ENCODE measurements at regions not wholly inside any gene's neighbourhood (a gene's known extent, or its start where the extent isn't known, plus 50 kb on each side); places are given as distances from the start of the nearest gene placed in this dataset.

DNA sequence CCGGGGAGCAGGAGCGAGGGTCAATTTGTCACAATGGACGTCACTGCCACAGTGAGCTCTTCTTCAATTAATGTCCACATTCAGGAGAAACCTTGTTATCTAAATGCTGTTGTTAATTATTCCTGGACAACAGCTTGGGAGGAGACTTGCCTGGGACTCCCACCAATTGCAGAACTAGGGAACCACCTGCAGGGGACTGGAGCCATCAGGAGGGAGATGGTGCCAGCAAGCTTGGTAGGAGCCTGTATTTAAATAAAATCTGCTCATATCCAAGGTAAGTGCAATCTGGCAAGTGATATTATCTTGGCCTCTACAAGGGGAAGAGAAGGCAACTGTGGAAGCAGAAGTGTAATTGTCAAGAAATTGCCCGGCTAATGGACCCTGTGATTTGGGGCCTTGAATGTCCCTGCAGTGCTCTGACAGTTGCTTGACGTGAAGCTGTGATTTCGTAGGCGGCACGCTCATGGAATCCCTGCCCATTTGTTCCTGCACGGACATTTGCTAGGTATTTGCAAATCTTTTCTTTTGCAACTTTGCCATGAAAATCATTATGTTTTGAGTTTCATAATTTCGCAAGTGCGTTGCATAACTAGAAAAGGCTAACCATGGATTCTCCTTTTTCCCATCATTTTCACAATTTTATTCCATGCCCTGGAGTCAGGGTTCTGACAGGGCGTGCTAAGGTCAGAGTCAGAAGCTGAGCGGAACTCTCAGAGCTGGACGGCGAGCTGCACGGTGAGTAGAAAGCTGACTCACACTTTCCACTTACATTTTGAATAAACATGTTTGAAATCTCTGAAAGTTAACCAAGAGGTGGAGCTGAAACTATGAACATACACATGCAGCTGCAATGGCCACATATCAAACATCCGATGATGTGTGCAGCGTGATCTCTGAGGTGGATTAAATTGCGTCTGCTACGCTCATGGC, 84.9 kb upstream of the TCERG1L start:
- Histone ChIP-seq H3K27me3 (ENCODE audit: control insufficient read depth in 2 of 2, insufficient read depth in 2 of 2, low read length in 2 of 2) (no peaks in the 10 kb centered on the region), H3K4me3 (ENCODE audit: low read length) (no peak overlapping the region), H3K9me3 (ENCODE audit: control insufficient read depth in 2 of 3, low read length in 3 of 3) (no peaks in the 10 kb centered on the region), H3K36me3 (ENCODE audit: control insufficient read depth in 2 of 3, insufficient read depth in 3 of 3, low read length in 3 of 3) (no peaks in the 10 kb centered on the region), H3K27ac (ENCODE audit: low read depth, low read length) (no peak overlapping the region), H3K4me1 (ENCODE audit: control insufficient read depth in 2 of 2, insufficient read depth in 2 of 2, low read length in 2 of 2) (no peaks in the 10 kb centered on the region)
- Mint-ChIP-seq H3K4me1 (no peaks in the 10 kb centered on the region), H3K36me3 (no peaks in the 10 kb centered on the region), H3K27me3 (peaks cover 0 to 36% (median 4%) of the 10 kb centered on the region in 5 donors), H3K4me3 (no peak overlapping the region), H3K9me3 (peaks cover 0 to 3% (median 0%) of the 10 kb centered on the region in 11 donors), H3K27ac (no peak overlapping the region)
- intact Hi-C loops (cut with micrococcal nuclease) = no loop called here
- ATAC-seq = no peak
- ChIA-PET CTCF (no interaction called here), POLR2A (no interaction called here)
- DNase-seq = no peak

DNA sequence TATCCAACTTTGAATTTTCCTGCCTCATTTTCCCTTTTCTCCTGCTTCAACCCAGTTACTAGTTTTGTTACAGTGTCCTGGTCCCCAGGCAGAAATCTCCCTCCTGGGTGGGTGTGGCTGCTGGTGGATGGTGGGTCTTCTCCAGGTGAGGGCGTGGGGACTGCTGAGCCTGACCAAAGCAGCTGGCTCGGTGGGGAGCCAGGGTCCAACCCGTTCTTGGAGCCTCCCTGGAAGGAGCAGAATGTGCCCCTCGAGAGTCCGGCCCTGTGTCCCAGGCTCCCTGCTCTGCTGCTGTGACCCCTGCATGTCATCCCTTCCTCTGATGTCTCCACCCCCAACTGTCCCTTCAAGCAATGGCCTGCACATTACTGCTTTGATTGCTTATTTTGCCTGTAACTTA, 86.6 kb upstream of the TCERG1L start:
- Mint-ChIP-seq H3K27ac (no peak overlapping the region), H3K27me3 (peaks cover 0 to 46% (median 4%) of the 10 kb centered on the region in 5 donors), H3K9me3 (peaks cover 0 to 3% (median 0%) of the 10 kb centered on the region in 11 donors), H3K4me3 (no peak overlapping the region), H3K4me1 (no peaks in the 10 kb centered on the region), H3K36me3 (no peaks in the 10 kb centered on the region)
- H3K4me1 ChIP-seq (ENCODE audit: control insufficient read depth in 2 of 2, insufficient read depth in 2 of 2, low read length in 2 of 2) = no peaks in the 10 kb centered on the region
- H3K36me3 ChIP-seq (ENCODE audit: control insufficient read depth in 2 of 3, insufficient read depth in 3 of 3, low read length in 3 of 3) = no peaks in the 10 kb centered on the region
- ChIA-PET POLR2A (no interaction called here), CTCF (no interaction called here)
- no peaks in the 10 kb centered on the region for H3K9me3 ChIP-seq (ENCODE audit: control insufficient read depth in 2 of 3, low read length in 3 of 3)
- no peak overlapping the region for H3K4me3 ChIP-seq (ENCODE audit: low read length)
- H3K27ac ChIP-seq (ENCODE audit: low read depth, low read length) = no peak overlapping the region
- intact Hi-C loops (cut with micrococcal nuclease) = no loop called here
- ATAC-seq (no peak), DNase-seq (no peak)
- H3K27me3 ChIP-seq (ENCODE audit: control insufficient read depth in 2 of 2, insufficient read depth in 2 of 2, low read length in 2 of 2) = no peaks in the 10 kb centered on the region

- intact Hi-C loops (cut with micrococcal nuclease) = no loop called here
Measured at GRCh38 chr10:131399981-131400380, 88.5 kb upstream of the TCERG1L start.

DNA sequence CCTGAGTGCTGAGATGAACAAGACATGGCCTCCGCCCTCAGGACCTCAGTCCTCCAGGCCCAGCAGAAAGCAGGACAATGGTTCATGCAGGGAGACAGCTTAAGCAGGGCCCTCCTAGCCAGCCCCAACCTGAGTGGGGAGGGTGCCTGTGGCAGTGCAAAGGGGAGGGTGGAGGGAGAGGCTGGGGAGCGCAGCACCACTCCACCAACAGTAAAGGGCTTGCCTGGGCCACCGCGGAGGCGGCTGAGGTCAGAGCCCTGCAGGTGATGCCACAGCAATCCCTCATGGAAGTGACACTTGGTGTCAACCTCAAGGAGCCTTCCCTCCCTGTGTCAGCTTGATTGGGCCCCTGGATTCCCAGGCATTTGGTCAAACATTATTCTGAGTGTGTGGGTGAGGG, 89.0 kb upstream of the TCERG1L start:
- Mint-ChIP-seq H3K36me3 (no peaks in the 10 kb centered on the region), H3K27me3 (peaks cover 0 to 40% (median 4%) of the 10 kb centered on the region in 5 donors), H3K27ac (no peak overlapping the region), H3K4me3 (no peak overlapping the region), H3K4me1 (no peaks in the 10 kb centered on the region), H3K9me3 (peaks cover 0 to 3% (median 0%) of the 10 kb centered on the region in 11 donors)
- Histone ChIP-seq H3K27ac (ENCODE audit: low read depth, low read length) (no peak overlapping the region), H3K4me1 (ENCODE audit: control insufficient read depth in 2 of 2, insufficient read depth in 2 of 2, low read length in 2 of 2) (no peaks in the 10 kb centered on the region), H3K36me3 (ENCODE audit: control insufficient read depth in 2 of 3, insufficient read depth in 3 of 3, low read length in 3 of 3) (no peaks in the 10 kb centered on the region), H3K4me3 (ENCODE audit: low read length) (no peak overlapping the region), H3K27me3 (ENCODE audit: control insufficient read depth in 2 of 2, insufficient read depth in 2 of 2, low read length in 2 of 2) (no peaks in the 10 kb centered on the region), H3K9me3 (ENCODE audit: control insufficient read depth in 2 of 3, low read length in 3 of 3) (no peaks in the 10 kb centered on the region)
- DNase-seq = no peak
- no peak for ATAC-seq
- intact Hi-C loops (cut with micrococcal nuclease) = no loop called here
- POLR2A ChIA-PET = no interaction called here
- CTCF ChIA-PET = no interaction called here

More at GRCh38 chr10:131399981-131400380, 88.5 kb upstream of the TCERG1L start:
- no peaks in the 10 kb centered on the region for H3K9me3 ChIP-seq (ENCODE audit: control insufficient read depth in 2 of 3, low read length in 3 of 3)
- CTCF ChIA-PET = no interaction called here
- ATAC-seq = no peak
- H3K27ac Mint-ChIP-seq = no peak overlapping the region
- H3K27me3 ChIP-seq (ENCODE audit: control insufficient read depth in 2 of 2, insufficient read depth in 2 of 2, low read length in 2 of 2) = no peaks in the 10 kb centered on the region
- H3K4me1 Mint-ChIP-seq = no peaks in the 10 kb centered on the region
- peaks cover 0 to 40% (median 4%) of the 10 kb centered on the region in 5 donors for H3K27me3 Mint-ChIP-seq
- no peaks in the 10 kb centered on the region for H3K4me1 ChIP-seq (ENCODE audit: control insufficient read depth in 2 of 2, insufficient read depth in 2 of 2, low read length in 2 of 2)
- POLR2A ChIA-PET = no interaction called here
- H3K4me3 Mint-ChIP-seq = no peak overlapping the region
- no peaks in the 10 kb centered on the region for H3K36me3 Mint-ChIP-seq
- H3K4me3 ChIP-seq (ENCODE audit: low read length) = no peak overlapping the region
- no peak for DNase-seq
- peaks cover 0 to 3% (median 0%) of the 10 kb centered on the region in 11 donors for H3K9me3 Mint-ChIP-seq
- H3K27ac ChIP-seq (ENCODE audit: low read depth, low read length) = no peak overlapping the region
- H3K36me3 ChIP-seq (ENCODE audit: control insufficient read depth in 2 of 3, insufficient read depth in 3 of 3, low read length in 3 of 3) = no peaks in the 10 kb centered on the region

- H3K4me1 ChIP-seq (ENCODE audit: control insufficient read depth in 2 of 2, insufficient read depth in 2 of 2, low read length in 2 of 2) = no peaks in the 10 kb centered on the region
- ChIA-PET CTCF (no interaction called here), POLR2A (no interaction called here)
- intact Hi-C loops (cut with micrococcal nuclease) = no loop called here
- no peak for ATAC-seq
- Mint-ChIP-seq H3K27me3 (peaks cover 0 to 31% (median 0%) of the 10 kb centered on the region in 5 donors), H3K36me3 (no peaks in the 10 kb centered on the region), H3K4me1 (no peaks in the 10 kb centered on the region), H3K4me3 (no peak overlapping the region), H3K9me3 (peaks cover 0 to 3% (median 0%) of the 10 kb centered on the region in 11 donors), H3K27ac (no peak overlapping the region)
- DNase-seq = no peak
- no peak overlapping the region for H3K4me3 ChIP-seq (ENCODE audit: low read length)
- H3K27me3 ChIP-seq (ENCODE audit: control insufficient read depth in 2 of 2, insufficient read depth in 2 of 2, low read length in 2 of 2) = no peaks in the 10 kb centered on the region
- no peak overlapping the region for H3K27ac ChIP-seq (ENCODE audit: low read depth, low read length)
- H3K9me3 ChIP-seq (ENCODE audit: control insufficient read depth in 2 of 3, low read length in 3 of 3) = no peaks in the 10 kb centered on the region
- no peaks in the 10 kb centered on the region for H3K36me3 ChIP-seq (ENCODE audit: control insufficient read depth in 2 of 3, insufficient read depth in 3 of 3, low read length in 3 of 3)
Measured at GRCh38 chr10:131402771-131403650, 91.5 kb upstream of the TCERG1L start.

DNA sequence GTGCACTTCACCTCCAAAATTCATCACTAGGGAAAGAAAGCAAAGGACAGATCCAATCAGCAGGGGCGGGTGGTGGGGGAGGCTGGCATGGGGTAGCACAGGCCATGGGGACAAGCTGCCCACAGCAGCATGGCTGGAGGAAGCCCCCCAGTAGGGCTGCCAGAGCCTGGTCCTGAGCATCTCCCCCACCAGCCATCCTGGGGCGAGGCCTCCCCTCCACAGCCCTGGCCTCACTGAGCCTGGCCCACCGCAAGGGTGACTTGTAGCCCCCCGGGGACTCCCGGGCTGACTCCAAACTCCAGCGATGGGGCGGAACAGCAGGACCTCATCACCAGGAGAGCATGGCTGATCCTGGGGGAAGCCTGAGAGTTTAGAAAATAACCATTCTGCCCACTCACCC, 92.4 kb upstream of the TCERG1L start:
- CTCF ChIA-PET = no interaction called here
- H3K27me3 ChIP-seq (ENCODE audit: control insufficient read depth in 2 of 2, insufficient read depth in 2 of 2, low read length in 2 of 2) = no peaks in the 10 kb centered on the region
- H3K9me3 ChIP-seq (ENCODE audit: control insufficient read depth in 2 of 3, low read length in 3 of 3) = no peaks in the 10 kb centered on the region
- Mint-ChIP-seq H3K27ac (no peak overlapping the region), H3K27me3 (peaks cover 0 to 22% (median 0%) of the 10 kb centered on the region in 5 donors), H3K4me1 (no peaks in the 10 kb centered on the region), H3K36me3 (no peaks in the 10 kb centered on the region), H3K4me3 (no peak overlapping the region), H3K9me3 (peaks cover 0 to 3% (median 0%) of the 10 kb centered on the region in 11 donors)
- POLR2A ChIA-PET = no interaction called here
- H3K4me3 ChIP-seq (ENCODE audit: low read length) = no peak overlapping the region
- H3K27ac ChIP-seq (ENCODE audit: low read depth, low read length) = no peak overlapping the region
- DNase-seq (no peak), ATAC-seq (no peak)
- intact Hi-C loops (cut with micrococcal nuclease) = no loop called here
- H3K36me3 ChIP-seq (ENCODE audit: control insufficient read depth in 2 of 3, insufficient read depth in 3 of 3, low read length in 3 of 3) = no peaks in the 10 kb centered on the region
- no peaks in the 10 kb centered on the region for H3K4me1 ChIP-seq (ENCODE audit: control insufficient read depth in 2 of 2, insufficient read depth in 2 of 2, low read length in 2 of 2)
